Esophagus squamous epithelium (tissue), 4 donors: ENCODE measurements at regions not wholly inside any gene's neighbourhood (a gene's known extent, or its start where the extent isn't known, plus 50 kb on each side); places are given as distances from the start of the nearest gene placed in this dataset.

ENCODE experiments used
- CTCF ChIP-seq, 6 experiments: fragments of 450-650 bp in 4 of 6; fragments of 200-600 bp in 2 of 6; sonication (generic) in 2 of 6; IDR thresholded peaks; one replicate each; pipeline ENCODE4 v1.5.1; 2016 to 2019; ENCODE audit warnings: antibody characterized with exemption in 6 of 6, mild to moderate bottlenecking in 4 of 6, moderate library complexity in 4 of 6
- POLR2A ChIP-seq, 4 donors: fragments of 450-650 bp; IDR thresholded peaks; one replicate each; pipeline ENCODE4 v1.6.1; 2017; ENCODE audit warnings: antibody characterized with exemption in 4 of 4, mild to moderate bottlenecking in 4 of 4, moderate library complexity in 3 of 4

- no peak for TF ChIP-seq CTCF (IDR thresholded peaks at IDR 0.05)
- no peak for TF ChIP-seq POLR2A (IDR thresholded peaks at IDR 0.05)
These were observed 106.5 kb downstream of the C12orf50 start for GRCh38 chr12:87922736-87923135.
